GM18517 (cell line): ENCODE measurements at regions not wholly inside any gene's neighbourhood (a gene's known extent, or its start where the extent isn't known, plus 50 kb on each side); places are given as distances from the start of the nearest gene placed in this dataset.
A peak's percentile ranks its signal among the peaks of the same experiment; 100 is the strongest.
"Not testable (repeated sequence)": the region's sequence is repeated elsewhere in the genome, so short reads cannot be mapped to it uniquely, and the experiment has no call there.

ENCODE experiments used
- ATAC-seq: cut with Tn5 transposase; IDR thresholded peaks from one replicate; pipeline ENCODE4 v1.9.1; 2021; ENCODE audit warnings: mild to moderate bottlenecking, moderate library complexity; ENCODE audit not compliant: unreplicated experiment

DNA sequence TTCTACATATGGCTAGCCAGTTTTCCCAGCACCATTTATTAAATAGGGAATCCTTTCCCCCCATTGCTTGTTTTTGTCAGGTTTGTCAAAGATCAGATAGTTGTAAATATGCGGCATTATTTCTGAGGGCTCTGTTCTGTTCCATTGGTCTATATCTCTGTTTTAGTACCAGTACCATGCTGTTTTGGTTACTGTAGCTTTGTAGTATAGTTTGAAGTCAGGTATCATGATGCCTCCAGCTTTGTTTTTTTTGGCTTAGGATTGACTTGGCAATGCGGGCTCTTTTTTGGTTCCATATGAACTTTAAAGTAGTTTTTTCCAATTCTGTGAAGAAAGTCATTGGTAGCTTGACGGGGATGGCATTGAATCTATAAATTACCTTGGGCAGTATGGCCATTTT, 60.0 kb upstream of the GPC3 start:
- ATAC-seq, result not testable (repeated sequence)

DNA sequence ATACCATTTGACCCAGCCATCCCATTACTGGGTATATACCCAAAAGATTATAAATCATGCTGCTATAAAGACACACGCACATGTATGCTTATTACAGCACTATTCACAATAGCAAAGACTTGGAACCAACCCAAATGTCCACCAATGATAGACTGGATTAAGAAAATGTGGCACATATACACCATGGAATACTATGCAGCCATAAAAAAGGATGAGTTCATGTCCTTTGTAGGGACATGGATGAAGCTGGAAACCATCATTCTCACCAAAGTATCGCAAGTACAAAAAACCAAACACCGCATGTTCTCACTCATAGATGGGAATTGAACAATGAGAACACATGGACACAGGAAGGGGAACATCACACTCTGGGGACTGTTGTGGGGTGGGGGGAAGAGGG, 81.7 kb upstream of the GPC3 start:
- not testable (repeated sequence) for ATAC-seq

- not testable (repeated sequence) for ATAC-seq
Observed at GRCh38 chrX:134071899-134072298, 86.5 kb upstream of the GPC3 start.

DNA sequence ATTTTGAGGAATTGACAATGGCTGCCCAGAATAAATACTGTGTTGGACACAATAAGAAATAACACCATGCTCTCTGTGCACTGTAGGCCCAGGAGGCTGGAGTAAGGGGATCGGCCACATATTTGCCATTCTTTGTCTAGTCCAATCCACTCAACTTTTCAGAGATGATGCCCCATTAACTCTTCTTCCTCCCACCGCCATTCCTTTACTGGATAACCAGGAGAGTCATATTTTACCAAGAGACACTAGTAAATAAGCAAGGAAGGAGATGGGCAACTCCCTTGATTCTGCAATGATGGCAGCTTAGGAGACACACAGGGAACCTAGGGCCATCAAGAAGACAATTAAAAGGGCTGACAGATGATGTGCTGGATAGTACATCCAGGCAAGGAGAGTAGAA, 87.9 kb upstream of the GPC3 start:
- ATAC-seq, result no peak

DNA sequence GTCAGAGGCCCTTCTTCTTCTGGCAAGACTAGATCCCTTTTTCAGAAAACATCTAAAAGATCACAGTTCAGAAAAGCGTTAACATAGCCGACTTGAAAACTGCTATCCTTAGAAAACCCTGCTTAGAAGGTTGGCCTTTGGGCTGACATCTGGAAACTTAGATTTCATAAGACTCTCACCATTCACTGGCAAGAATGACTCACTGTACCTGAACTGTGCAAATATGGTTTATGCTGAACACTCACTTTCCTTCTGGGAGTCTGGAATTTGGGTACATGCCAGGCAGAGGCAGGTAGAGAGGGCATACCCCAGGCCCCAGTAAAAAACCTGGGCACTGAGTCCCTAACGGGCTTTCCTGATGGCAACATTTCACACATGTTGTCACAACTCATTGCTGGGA, 88.8 kb upstream of the GPC3 start:
- no peak for ATAC-seq

DNA sequence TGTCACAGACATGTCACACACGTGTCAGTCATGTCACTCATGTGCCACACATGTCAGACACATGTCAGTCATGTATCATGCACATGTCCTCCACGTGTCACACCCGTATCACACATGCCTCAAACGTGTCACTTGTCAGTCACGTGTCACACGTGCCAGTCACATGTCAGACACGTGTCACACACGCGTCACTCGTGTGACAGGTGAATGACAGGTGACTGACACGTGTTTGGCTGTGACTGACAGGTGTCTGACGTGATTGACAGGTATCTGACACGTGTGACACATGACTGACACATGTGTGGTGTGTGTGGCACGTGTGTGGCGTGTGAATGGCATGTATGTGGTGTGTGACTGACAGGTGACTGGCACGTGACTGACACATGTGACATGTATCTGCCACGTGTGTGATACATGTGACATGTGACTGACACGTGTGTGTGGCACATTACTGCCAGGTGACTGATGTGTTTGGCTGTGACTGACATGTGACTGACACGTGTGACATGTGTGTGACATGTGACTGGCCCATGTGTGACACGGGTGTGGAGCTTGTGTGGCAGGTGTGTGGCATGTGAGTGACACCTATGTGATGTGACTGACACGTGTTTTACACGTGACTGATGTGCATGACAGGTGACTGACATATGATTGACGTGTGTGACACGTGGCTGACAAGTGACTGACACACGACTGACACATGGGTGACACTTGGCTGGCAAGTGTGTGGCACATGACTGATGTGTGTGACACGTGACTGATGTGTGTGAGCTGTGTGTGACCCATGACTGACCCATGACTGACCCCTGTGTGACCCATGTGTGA, 90.7 kb upstream of the GPC3 start:
- no peak for ATAC-seq

DNA sequence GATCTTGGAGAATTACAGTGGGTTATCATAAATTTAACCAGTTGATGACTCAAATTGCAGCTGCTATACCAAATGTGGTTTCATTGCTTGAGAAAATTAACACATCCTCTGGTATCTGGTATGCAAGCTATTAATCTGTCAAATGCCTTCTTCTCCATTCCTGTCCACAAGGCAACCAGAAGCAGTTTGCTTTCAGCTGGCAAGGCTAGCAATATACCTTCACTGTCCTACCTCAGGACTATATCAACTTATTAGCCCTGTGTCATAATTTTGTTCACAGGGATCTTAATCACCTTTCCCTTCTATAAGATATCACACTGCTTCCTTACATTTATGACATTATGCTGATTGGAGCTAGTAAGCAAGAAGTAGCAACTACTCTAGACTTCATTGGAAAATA, 110.0 kb upstream of the GPC3 start:
- no peak for ATAC-seq

DNA sequence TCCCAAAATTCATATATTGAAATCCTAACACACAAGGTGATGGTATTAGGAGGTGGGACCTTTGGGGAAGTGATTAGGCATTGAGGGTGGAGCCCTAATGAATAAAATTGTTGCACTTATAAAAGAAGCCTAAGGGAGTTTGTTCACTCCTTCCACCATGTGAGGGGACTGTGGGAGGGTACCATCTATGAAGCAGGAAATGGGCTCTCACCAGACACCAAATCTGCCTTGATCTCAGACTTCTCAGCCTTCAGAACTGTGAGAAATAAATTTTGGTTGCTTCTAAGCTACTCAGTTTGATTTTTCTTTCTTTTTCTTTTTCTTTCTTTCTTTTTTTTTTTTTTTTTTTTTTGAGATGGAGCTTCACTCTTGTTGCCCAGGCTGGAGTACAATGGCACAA, 116.2 kb upstream of the GPC3 start:
- no peak for ATAC-seq

- ATAC-seq, result no peak
Observed at GRCh38 chrX:134115270-134115669, 121.7 kb upstream of the CCDC160 start.

DNA sequence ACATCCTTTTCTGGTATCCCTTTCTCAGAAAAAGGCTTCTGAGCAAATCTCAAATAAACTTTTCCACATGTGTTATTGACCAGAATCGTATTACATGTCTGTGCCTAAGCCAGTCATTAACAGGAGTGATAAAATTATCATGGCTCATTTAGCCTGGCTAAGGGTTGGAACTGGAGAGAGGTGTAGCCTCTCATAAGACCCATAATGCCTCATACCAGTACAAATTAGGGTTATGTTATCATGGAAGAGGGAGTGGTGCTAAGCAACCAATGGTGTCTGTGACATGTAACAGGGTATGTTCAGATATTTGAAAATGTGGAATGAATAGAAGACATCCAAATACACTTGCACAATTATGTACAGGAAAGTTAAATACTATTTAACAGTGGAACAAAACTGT, 99.6 kb upstream of the CCDC160 start:
- no peak for ATAC-seq

DNA sequence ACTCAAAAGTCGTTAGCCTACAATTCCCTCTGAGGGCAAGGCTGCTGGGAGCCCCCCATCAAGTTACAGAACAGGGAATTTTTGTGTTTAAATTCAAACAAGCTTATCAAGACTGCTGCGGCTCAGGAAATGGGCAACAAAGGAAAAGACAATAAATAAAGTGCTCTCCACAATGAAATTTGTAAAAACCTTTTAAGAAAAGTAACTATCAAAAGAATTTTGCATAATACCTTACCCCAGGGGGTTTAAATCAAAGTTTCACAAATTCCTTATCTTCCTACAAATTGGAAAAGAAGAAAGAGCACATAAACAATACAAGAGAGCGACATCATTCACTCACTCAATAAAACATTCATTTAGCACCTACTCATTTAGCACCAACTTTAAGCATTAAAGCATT, 97.9 kb upstream of the CCDC160 start:
- ATAC-seq, result no peak

GRCh38 chrX:134144231-134144630, 92.8 kb upstream of the CCDC160 start:
- ATAC-seq, result peak; percentile 85

GRCh38 chrX:134146493-134146892, 90.5 kb upstream of the CCDC160 start:
- no peak for ATAC-seq

- no peak for ATAC-seq
Observed at GRCh38 chrX:134148172-134148692, 88.8 kb upstream of the CCDC160 start.

DNA sequence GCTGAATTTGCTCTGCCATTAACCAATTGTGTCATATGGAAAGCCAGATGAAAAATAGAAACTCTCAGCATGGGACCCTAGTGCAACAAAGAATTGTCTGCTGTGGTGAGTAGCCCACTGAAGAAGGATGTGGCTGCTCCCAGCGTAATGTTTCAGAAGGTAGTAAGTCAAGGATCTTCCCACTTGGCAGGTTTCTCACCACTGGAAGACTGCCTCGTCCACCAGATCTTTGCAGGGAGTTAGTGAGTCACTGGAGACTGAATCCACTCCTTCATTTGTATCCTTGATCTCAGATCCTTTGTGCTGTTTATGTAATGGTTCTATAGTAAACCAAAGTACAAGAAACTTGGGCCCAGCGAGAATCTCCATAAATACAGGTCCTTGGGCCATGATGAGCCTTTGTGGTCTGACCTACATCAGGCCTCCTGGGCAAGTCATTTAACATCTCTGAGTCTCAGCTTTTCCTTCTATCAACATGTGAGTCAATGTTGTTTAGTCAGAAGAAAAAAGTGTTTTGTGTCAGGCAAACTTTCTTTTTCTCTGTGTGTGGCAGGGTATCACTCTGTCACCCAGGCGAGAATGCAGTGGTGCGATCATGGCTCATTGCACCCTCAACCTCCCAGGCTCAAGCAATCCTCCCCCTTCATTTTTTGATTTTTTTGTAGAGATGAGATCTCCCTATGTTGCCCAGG, 78.0 kb upstream of the CCDC160 start:
- ATAC-seq, result no peak

DNA sequence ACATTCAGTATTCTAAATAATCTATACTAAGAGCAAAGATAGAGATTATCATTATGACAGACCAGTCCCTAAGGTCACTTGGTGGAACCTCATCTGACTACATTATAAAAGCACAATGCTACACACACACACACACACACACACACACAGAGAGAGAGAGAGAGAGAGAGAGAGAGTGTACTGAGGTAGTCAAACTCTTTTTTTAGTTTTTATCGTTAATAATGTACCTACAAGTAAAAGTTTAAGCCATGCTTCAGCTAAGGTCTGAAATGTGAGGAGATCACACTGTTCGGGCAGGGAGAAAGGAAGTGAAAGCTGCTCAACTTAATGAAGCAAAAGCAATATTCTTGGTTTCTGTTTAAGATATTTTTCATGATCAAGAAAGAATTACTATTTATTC, 75.8 kb upstream of the CCDC160 start:
- peak; percentile 90 for ATAC-seq

- ATAC-seq, result no peak
Observed at GRCh38 chrX:134162032-134162431, 75.0 kb upstream of the CCDC160 start.

GRCh38 chrX:134163836-134164235, 73.1 kb upstream of the CCDC160 start:
- no peak for ATAC-seq

DNA sequence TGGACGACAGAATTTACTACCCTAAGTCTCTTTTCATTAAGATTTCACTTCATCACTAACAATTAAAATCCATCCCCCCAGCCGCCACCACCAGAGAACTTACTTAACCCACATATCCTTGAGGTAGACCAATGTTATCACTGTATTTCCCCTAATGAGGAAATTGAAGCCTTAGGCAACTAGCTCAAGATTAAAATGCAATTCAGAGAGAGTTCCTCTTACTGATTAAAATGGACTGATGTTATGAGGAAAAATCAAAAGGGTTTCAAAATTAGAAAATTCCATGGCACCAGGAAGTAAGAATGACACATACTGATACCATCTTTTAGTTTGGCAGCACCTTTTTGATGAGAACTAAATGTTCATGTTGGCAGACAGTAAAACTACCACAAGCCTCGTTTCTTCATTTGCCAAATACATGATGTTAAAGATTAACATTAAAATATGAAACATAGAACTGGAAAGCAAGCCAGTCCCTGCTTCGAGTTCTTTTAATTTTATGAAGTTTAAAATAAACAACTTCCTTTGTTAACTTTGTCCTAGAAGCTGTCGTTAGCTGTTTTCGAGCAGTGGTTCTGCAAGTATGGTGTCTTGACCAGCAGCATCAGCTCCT, 69.3 kb upstream of the CCDC160 start:
- ATAC-seq, result no peak

GRCh38 chrX:134171661-134172587, 65.1 kb upstream of the CCDC160 start:
- no peak for ATAC-seq
